ENCODE measurements at regions not wholly inside any gene's neighbourhood (a gene's known extent, or its start where the extent isn't known, plus 50 kb on each side); places are given as distances from the start of the nearest gene placed in this dataset.
"Not testable (repeated sequence)": the region's sequence is repeated elsewhere in the genome, so short reads cannot be mapped to it uniquely, and the experiment has no call there.

- no peaks in the 10 kb centered on the region for H3K36me3 ChIP-seq (ENCODE audit: control insufficient read depth, insufficient read depth, low read length)
- H3K4me3 ChIP-seq (ENCODE audit: low read depth, low read length) = no peak overlapping the region
- no peaks in the 10 kb centered on the region for H3K27me3 ChIP-seq (ENCODE audit: control insufficient read depth, insufficient read depth, low read length)
- DNase-seq (ENCODE audit: low read depth) (no peak), FAIRE-seq (no peak)
- TF ChIP-seq CTCF (IDR thresholded peaks at IDR 0.05; ENCODE audit: insufficient read depth, low read length, severe bottlenecking) = no peak
Observed at GRCh38 chr5:167939686-167940085, 351.8 kb upstream of the WWC1 start.

GRCh38 chr5:167940911-167941310 is 350.5 kb upstream of the WWC1 start:
- no peak for TF ChIP-seq CTCF (IDR thresholded peaks at IDR 0.05; ENCODE audit: insufficient read depth, low read length, severe bottlenecking)
- Histone ChIP-seq H3K36me3 (ENCODE audit: control insufficient read depth, insufficient read depth, low read length) (no peaks in the 10 kb centered on the region), H3K4me3 (ENCODE audit: low read depth, low read length) (no peak overlapping the region), H3K27me3 (ENCODE audit: control insufficient read depth, insufficient read depth, low read length) (no peaks in the 10 kb centered on the region)
- DNase-seq (ENCODE audit: low read depth) (no peak), FAIRE-seq (no peak)

GRCh38 chr5:167941556-167941955 is 349.9 kb upstream of the WWC1 start:
- not testable (repeated sequence) for H3K27me3 ChIP-seq (ENCODE audit: control insufficient read depth, insufficient read depth, low read length); H3K36me3 ChIP-seq (ENCODE audit: control insufficient read depth, insufficient read depth, low read length); H3K4me3 ChIP-seq (ENCODE audit: low read depth, low read length); DNase-seq (ENCODE audit: low read depth); FAIRE-seq

GRCh38 chr5:167943343-167943742 is 348.1 kb upstream of the WWC1 start:
- FAIRE-seq = no peak

GRCh38 chr5:167944121-167944852 is 347.2 kb upstream of the WWC1 start:
- DNase-seq (ENCODE audit: low read depth) (no peak), FAIRE-seq (no peak)
- Histone ChIP-seq H3K4me3 (ENCODE audit: low read depth, low read length) (no peak overlapping the region), H3K36me3 (ENCODE audit: control insufficient read depth, insufficient read depth, low read length) (no peaks in the 10 kb centered on the region), H3K27me3 (ENCODE audit: control insufficient read depth, insufficient read depth, low read length) (no peaks in the 10 kb centered on the region)
- TF ChIP-seq CTCF (IDR thresholded peaks at IDR 0.05; ENCODE audit: insufficient read depth, low read length, severe bottlenecking) = no peak

More at GRCh38 chr5:167943343-167943742, 348.1 kb upstream of the WWC1 start:
- TF ChIP-seq CTCF (IDR thresholded peaks at IDR 0.05; ENCODE audit: insufficient read depth, low read length, severe bottlenecking) = no peak
- Histone ChIP-seq H3K36me3 (ENCODE audit: control insufficient read depth, insufficient read depth, low read length) (no peaks in the 10 kb centered on the region), H3K27me3 (ENCODE audit: control insufficient read depth, insufficient read depth, low read length) (no peaks in the 10 kb centered on the region), H3K4me3 (ENCODE audit: low read depth, low read length) (no peak overlapping the region)
- no peak for DNase-seq (ENCODE audit: low read depth)

GRCh38 chr5:167945542-167946384 is 345.7 kb upstream of the WWC1 start:
- no peak overlapping the region for H3K4me3 ChIP-seq (ENCODE audit: low read depth, low read length)
- TF ChIP-seq CTCF (IDR thresholded peaks at IDR 0.05; ENCODE audit: insufficient read depth, low read length, severe bottlenecking) = no peak
- FAIRE-seq = no peak
- H3K36me3 ChIP-seq (ENCODE audit: control insufficient read depth, insufficient read depth, low read length) = no peaks in the 10 kb centered on the region
- peak; percentile 76 for DNase-seq (ENCODE audit: low read depth)
- no peaks in the 10 kb centered on the region for H3K27me3 ChIP-seq (ENCODE audit: control insufficient read depth, insufficient read depth, low read length)

Data from bronchial epithelial cell (primary cell).